ENCODE measurements at regions not wholly inside any gene's neighbourhood (a gene's known extent, or its start where the extent isn't known, plus 50 kb on each side); places are given as distances from the start of the nearest gene placed in this dataset.

DNA sequence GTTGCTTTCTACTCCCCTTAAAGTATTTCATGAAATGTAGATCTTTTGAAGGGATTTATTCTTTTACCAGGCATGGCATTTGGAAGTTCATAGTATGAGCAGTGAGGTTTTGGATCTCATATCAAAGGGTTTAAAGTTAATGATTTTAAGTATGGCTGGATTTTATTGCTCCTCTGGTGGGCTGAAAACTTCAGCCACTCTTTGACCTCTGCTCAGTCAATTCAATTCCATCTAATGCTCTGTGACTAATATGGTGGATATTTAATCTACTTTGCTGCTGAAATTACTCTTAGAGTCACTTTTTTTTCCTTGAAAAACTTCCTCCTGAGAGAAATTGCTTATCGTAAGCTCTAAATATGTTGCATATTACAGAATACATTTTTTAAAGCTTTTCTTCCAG is 218.6 kb downstream of the NR2F2 start (continued):
- TF ChIP-seq CEBPZ (IDR thresholded peaks at IDR 0.05; ENCODE audit: low read length), result no peak
- TF ChIP-seq AGO1 (IDR thresholded peaks at IDR 0.05; ENCODE audit: low read depth, low read length, poor library complexity, severe bottlenecking), result no peak
- TF ChIP-seq DPF2 (CRISPR knock-in tag; IDR thresholded peaks at IDR 0.05; ENCODE audit: borderline replicate concordance, low read depth), result no peak
- TF ChIP-seq ZNF460 (CRISPR knock-in tag; IDR thresholded peaks at IDR 0.05; ENCODE audit: borderline replicate concordance), result no peak
- no peak for TF ChIP-seq ZNF264 (CRISPR knock-in tag; IDR thresholded peaks at IDR 0.05)
- no peak for TF ChIP-seq TBX2 (CRISPR knock-in tag; IDR thresholded peaks at IDR 0.05; ENCODE audit: borderline replicate concordance)

DNA sequence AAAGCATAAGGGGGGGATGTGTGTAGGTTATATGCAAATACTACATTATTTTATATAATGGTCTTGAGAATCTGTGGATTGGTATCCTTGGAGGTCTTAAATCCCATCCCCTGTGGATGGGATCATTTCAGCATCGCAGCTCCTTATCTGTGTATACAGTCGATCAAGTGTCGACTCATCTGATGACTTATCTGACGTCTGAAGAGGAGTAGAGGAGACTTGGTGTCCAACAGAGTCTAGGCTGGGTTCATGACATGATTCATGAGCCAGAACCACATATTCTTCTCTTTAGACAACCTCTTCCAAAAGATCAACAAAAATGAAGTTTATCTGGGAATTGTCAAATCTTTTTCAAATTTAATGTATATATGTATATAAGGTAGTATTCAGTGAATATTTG is 220.7 kb downstream of the NR2F2 start:
- intact Hi-C loops (cut with micrococcal nuclease; ENCODE audit: unreplicated experiment), result no loop called here
- no peak for ATAC-seq
- Histone ChIP-seq H3K27me3 (ENCODE audit: control insufficient read depth in 1 of 2, insufficient read depth in 2 of 2, low read length in 2 of 2) (no peaks in the 10 kb centered on the region), H3K4me2 (ENCODE audit: low read depth, low read length) (no peak overlapping the region), H3K4me3 (replicated peaks in 1 of 3; ENCODE audit: insufficient read depth in 1 of 3, low read depth in 2 of 3, low read length in 3 of 3) (no peak overlapping the region), H2AFZ (ENCODE audit: low read length) (no peak overlapping the region), H4K20me1 (ENCODE audit: insufficient read depth, low read length) (no peaks in the 10 kb centered on the region), H3K9ac (ENCODE audit: insufficient read depth, low read depth, low read length) (no peak overlapping the region), H3K4me1 (ENCODE audit: insufficient read depth, low read length) (no peaks in the 10 kb centered on the region), H3K79me2 (ENCODE audit: insufficient read depth, low read length) (no peaks in the 10 kb centered on the region), H3K9me3 (ENCODE audit: low read length) (no peaks in the 10 kb centered on the region), H3K27ac (ENCODE audit: extremely low read length, insufficient read depth, low read length) (no peak overlapping the region), H3K36me3 (replicated peaks in 1 of 2; ENCODE audit: control insufficient read depth in 1 of 2, insufficient read depth in 2 of 2, low read length in 2 of 2) (no peaks in the 10 kb centered on the region)
- ChIA-PET POLR2A (no interaction called here), CTCF (ENCODE audit: low intra/inter-chr PET ratio, low total read pairs) (no interaction called here)
- no peak for FAIRE-seq
- 3% methylated on average over 4 of the region's 4 CpGs for WGBS (ENCODE audit: low lambda C conversion rate)
- BruUV-seq (replicated peaks), result no TSS peak
- in situ Hi-C loops (cut with HindIII; ENCODE audit: extremely low pct_ligation_motif_present, low pct_unique_long_range_greater_than_20kb), result no loop called here
- no peak for DNase-seq (ENCODE audit: low spot score)
- TF ChIP-seq CSRNP2 (CRISPR knock-in tag; conservative IDR thresholded peaks at IDR 0.05; ENCODE audit: low read depth) (no peak), TAF15 (IDR thresholded peaks at IDR 0.05; ENCODE audit: low read depth, low read length, poor library complexity, severe bottlenecking) (no peak), SPEN (CRISPR knock-in tag; IDR thresholded peaks at IDR 0.05; ENCODE audit: low read depth) (no peak), ZNF17 (CRISPR knock-in tag; IDR thresholded peaks at IDR 0.05) (no peak), CBX5 (CRISPR knock-in tag; IDR thresholded peaks at IDR 0.05; ENCODE audit: borderline replicate concordance) (no peak), GABPB1 (CRISPR knock-in tag; IDR thresholded peaks at IDR 0.05) (no peak), HOXA5 (CRISPR knock-in tag; IDR thresholded peaks at IDR 0.05) (no peak), STAG1 (CRISPR knock-in tag; IDR thresholded peaks at IDR 0.05) (no peak), NFIB (CRISPR knock-in tag; IDR thresholded peaks at IDR 0.05; ENCODE audit: borderline replicate concordance) (no peak), ATRX (CRISPR knock-in tag; IDR thresholded peaks at IDR 0.05; ENCODE audit: borderline replicate concordance) (no peak), LCORL (IDR thresholded peaks at IDR 0.05) (no peak), LCORL (CRISPR knock-in tag; IDR thresholded peaks at IDR 0.05) (no peak), POLR2AphosphoS2 (IDR thresholded peaks at IDR 0.05; ENCODE audit: low read depth, low read length) (no peak), DNMT3B (CRISPR knock-in tag; conservative IDR thresholded peaks at IDR 0.05) (no peak), HOXD1 (CRISPR knock-in tag; IDR thresholded peaks at IDR 0.05) (no peak)
- TF ChIP-seq, protein P1, sequence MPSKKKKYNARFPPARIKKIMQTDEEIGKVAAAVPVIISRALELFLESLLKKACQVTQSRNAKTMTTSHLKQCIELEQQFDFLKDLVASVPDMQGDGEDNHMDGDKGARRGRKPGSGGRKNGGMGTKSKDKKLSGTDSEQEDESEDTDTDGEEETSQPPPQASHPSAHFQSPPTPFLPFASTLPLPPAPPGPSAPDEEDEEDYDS (CRISPR knock-in tag; IDR thresholded peaks at IDR 0.05), result no peak

Data from HepG2 (cell line).